ENCODE measurements at regions not wholly inside any gene's neighbourhood (a gene's known extent, or its start where the extent isn't known, plus 50 kb on each side); places are given as distances from the start of the nearest gene placed in this dataset.

GRCh38 chr12:13697973-13698372 is 283.4 kb downstream of the GRIN2B start:
- FAIRE-seq (no peak), DNase-seq (ENCODE audit: low spot score in 2 of 2) (no peak)

DNA sequence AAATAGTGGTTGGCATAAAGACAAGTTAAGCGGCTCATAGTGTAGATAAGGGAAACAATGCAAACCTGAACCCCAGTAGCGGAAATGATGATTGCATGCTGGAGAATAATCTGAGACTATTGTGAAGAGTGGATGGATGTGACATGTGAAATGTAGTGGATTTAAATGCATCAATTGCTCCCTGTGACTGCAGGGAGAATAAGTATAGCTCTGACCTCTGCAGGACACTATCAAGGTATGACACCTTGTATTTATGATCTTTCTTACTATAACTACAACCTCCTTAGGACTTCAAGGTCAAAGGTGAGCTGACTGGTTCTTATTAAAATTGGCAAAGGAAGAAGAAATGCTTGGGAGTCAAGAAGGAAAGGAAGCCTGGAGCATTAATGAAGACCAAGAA is 285.6 kb downstream of the GRIN2B start:
- FAIRE-seq (no peak), DNase-seq (ENCODE audit: low spot score in 2 of 2) (no peak)

DNA sequence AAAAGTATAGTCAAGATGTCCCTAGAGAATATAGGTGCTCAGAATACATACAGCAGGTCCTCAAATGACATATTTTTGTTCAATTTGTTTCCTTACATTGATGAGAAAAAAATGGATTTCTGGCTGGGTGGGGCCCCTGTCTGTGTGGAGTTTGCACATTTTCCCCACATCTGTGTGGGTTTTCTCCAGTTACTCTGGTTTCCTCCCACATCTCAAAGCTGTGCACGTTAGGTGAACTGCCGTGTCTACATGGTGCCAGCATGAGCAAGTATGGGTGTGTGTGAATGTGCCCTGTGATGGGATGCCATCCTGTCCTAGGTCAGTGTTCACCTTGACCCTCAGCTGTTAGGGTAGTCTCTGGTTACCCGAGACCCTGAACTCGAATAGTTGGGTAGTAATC is 289.1 kb downstream of the GRIN2B start:
- DNase-seq (ENCODE audit: low spot score in 2 of 2) = no peak
- FAIRE-seq = no peak

DNA sequence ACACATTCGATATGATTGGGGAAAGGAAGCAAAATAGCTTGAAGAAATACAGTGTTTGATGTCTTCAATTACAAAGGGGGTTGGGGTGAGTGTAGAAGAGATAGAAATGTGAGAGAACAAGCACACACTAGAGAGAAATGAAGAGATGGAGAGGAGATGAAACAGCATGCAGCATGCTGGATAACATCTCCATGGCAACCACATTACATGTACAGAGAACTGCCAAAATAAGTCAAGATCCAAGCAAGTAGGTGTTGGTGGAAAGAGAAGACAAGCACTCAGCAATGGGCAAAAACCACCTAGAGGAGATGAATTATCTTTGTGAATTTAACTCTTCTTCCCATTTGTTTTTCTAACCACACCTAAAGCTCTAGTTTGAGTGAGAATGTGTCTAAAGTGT is 289.8 kb downstream of the GRIN2B start:
- FAIRE-seq (no peak), DNase-seq (ENCODE audit: low spot score in 2 of 2) (no peak)

DNA sequence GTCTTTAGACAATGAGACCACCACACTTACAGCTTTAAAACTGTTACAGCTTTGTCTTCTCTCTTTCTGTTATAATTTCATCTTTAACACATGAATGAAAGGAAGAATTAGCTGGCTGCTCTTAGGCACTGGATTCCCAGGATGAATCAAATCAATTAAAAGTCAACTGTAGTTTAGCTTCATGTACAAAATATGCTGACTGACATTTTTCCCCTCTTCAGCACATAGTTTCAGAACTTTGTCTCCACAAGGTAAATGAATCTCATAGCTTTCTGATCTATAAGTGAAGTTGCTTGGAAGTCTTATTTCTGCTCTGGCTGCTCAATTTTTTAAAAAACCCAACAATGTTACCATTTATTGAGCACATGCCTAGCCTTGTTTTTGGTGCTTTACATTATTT is 293.8 kb downstream of the GRIN2B start:
- no peak for DNase-seq (ENCODE audit: low spot score in 2 of 2)
- no peak for FAIRE-seq

DNA sequence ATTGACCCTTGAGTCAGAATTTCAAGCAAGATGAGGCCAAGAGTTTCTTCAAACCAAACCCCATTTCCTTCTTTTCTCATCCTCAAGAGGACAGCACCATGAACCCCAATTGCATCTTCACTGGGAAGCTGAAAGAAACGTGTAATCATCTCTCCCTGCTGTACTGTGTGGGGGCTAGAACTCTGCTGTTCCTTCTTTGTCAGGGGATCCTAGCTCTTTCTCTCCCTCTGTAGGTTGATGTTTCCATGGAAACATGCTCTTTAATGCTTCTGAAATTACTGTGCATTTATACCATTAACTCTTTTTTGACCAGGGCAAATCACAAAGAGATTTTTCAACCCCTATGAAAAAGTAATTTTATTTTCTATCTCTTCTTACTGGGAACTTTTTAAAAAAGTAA is 295.1 kb downstream of the GRIN2B start:
- FAIRE-seq = no peak
- DNase-seq (ENCODE audit: low spot score in 2 of 2) = no peak

DNA sequence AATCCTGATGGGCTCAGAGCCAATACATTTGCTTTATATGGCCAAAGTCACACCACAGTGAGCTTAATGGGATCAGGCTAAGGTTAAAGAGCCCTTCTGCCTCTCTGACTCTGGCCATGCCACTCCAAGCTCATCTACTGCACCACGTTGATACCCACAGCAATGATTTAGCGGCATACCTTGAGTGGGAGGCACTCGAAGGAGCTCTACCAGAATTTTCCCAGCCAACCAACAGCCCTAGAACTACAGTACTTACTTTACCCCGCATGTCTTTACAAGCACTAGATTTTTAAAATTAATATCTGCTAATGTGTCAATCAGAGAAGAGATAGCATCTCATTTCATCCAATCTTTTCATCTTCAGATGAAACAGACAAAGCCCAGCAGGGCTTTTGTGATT is 300.5 kb downstream of the GRIN2B start:
- no peak for DNase-seq (ENCODE audit: low spot score in 2 of 2)
- FAIRE-seq = no peak

DNA sequence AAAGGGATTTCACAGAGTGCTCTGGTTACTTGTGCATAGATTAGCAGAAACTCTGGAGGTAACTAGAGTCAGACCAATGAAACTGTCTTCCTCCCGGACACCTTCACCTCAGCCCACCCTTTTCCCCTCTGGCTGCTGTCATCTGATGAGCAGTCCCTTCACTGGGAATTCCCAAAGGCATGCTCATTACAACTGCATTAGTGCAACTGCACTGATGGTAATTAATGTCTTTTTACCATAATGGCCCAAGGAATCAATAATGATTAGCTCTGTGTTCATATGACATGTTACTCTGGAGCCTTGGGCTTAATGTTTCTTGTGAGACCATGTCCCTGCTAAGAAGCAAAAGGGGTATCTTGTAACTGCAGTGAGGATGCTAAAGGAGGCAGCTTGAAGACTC is 304.5 kb downstream of the GRIN2B start:
- FAIRE-seq (no peak), DNase-seq (ENCODE audit: low spot score in 2 of 2) (no peak)

- DNase-seq (ENCODE audit: low spot score in 2 of 2) = no peak
- no peak for FAIRE-seq
Measured at GRCh38 chr12:13670285-13670866, 311.0 kb downstream of the GRIN2B start.

DNA sequence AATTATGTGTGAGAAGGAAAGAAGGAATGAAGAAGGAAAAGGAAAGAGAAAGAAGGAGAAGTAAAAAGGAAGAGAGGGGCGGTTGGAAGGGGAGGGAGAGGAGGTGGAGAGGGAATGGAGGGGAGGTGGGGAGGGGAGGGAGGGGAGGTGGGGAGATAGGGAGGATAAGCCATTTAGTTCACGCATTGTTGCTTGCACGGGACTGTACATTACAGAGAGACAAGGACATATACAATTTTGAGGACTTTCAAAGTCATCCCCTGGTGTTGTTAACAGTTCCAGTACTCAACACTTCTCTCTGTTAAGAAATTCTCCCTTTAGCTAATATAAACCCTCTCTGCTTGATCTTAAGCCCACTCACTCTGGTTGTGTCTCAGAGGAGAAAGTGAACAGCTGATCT is 312.5 kb downstream of the GRIN2B start:
- DNase-seq (ENCODE audit: low spot score in 2 of 2) = no peak
- FAIRE-seq = no peak

DNA sequence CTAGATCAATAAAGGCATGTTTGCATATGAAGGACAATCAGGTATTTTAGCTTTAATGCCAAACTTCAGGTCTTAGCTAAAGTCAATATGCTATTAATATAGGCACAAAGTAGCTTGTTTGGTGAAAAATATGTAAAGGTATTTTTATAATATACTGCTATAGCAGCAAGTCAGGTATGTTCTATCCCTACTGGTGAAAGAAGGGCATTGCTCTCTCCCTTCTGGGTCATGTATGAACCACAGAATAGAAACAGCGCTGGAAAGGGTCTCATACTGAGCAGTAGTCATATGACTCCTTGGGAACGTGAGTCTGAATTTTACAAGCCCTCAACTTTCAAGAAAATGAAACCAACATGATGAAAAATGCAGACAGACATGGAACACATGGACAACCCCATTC is 314.6 kb downstream of the GRIN2B start:
- FAIRE-seq = no peak
- no peak for DNase-seq (ENCODE audit: low spot score in 2 of 2)

DNA sequence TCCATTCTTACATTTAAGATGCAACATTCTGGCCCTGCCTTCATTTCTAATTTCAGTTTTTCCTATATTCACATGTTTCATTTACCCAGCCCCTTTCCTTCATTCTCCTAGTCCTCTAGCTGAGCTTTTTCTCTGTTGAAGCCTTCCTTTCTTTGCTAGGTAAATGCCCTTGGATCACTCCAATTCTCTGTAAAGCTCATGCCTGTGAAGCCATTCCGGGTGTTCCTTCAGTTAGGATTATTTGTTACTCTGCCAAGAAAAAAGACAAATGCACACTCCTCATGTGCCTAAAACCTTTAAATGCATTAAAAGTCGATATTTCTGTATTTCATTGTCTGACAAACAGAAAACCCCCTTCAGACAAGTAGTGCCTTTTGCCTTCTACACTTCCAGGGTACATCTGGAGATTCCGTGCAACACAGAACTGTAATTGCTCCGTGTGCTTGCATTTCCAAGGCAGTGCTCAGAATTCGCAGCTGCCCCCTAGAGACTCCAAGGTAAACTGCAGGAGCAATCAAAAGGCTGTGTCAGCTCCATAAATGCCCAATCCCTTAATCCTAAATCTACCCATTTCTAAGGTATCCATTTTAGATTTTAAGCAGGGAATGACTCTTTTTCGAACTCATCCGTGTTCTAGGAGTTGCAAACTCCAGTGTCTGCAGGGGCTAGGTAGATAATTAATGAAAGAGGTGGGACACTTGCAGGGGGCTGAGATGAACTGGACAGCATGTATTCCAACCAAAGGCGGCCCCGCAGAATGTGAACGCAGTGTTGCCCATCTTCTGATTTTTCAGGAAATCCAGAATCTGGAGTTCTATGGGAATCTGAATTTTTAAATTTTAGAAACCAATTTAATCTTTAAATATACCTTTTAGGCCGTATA is 320.2 kb downstream of the GRIN2B start:
- peak; percentile 1 to 15 for DNase-seq (ENCODE audit: low spot score in 2 of 2)
- FAIRE-seq = peak; percentile 15

DNA sequence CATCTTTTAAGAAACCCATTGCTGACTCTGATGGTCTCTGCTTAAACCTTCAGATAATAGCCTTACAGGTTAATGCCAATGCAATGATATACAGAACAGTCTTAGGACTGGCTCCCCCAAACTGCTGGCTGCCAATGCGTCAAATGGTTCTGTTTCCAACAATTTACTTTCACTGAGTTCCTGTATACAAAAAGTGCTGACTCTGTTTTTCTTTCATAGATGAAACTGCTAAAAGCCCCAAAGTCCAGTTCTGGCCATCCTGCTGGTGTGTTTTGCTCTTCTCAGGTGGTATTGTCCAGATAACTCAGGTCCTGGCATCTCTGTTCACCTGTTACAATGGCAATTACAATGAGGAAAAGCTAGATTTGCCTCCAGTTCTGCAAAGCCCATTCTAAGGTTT is 326.9 kb downstream of the GRIN2B start:
- DNase-seq (ENCODE audit: low spot score in 2 of 2) = no peak
- no peak for FAIRE-seq

GRCh38 chr12:13652105-13652504 is 329.3 kb downstream of the GRIN2B start:
- DNase-seq (ENCODE audit: low spot score in 2 of 2) (no peak), FAIRE-seq (no peak)

- FAIRE-seq = no peak
Measured at GRCh38 chr12:13635709-13636108, 345.7 kb downstream of the GRIN2B start.

GRCh38 chr12:13631873-13632272 is 349.5 kb downstream of the GRIN2B start:
- FAIRE-seq (no peak), DNase-seq (ENCODE audit: low spot score in 2 of 2) (no peak)

More at GRCh38 chr12:13635709-13636108, 345.7 kb downstream of the GRIN2B start:
- no peak for DNase-seq (ENCODE audit: low spot score in 2 of 2)

- FAIRE-seq = no peak
- DNase-seq (ENCODE audit: low spot score in 2 of 2) = no peak
Measured at GRCh38 chr12:13630354-13630753, 351.0 kb downstream of the GRIN2B start.

- no peak for FAIRE-seq
- DNase-seq (ENCODE audit: low spot score in 2 of 2) = no peak
Measured at GRCh38 chr12:13628067-13628466, 353.3 kb downstream of the GRIN2B start.

GRCh38 chr12:13627536-13627935 is 353.9 kb downstream of the GRIN2B start:
- no peak for FAIRE-seq
- no peak for DNase-seq (ENCODE audit: low spot score in 2 of 2)

- FAIRE-seq (no peak), DNase-seq (ENCODE audit: low spot score in 2 of 2) (no peak)
Measured at GRCh38 chr12:13613297-13613696, 368.1 kb downstream of the GRIN2B start.

DNA sequence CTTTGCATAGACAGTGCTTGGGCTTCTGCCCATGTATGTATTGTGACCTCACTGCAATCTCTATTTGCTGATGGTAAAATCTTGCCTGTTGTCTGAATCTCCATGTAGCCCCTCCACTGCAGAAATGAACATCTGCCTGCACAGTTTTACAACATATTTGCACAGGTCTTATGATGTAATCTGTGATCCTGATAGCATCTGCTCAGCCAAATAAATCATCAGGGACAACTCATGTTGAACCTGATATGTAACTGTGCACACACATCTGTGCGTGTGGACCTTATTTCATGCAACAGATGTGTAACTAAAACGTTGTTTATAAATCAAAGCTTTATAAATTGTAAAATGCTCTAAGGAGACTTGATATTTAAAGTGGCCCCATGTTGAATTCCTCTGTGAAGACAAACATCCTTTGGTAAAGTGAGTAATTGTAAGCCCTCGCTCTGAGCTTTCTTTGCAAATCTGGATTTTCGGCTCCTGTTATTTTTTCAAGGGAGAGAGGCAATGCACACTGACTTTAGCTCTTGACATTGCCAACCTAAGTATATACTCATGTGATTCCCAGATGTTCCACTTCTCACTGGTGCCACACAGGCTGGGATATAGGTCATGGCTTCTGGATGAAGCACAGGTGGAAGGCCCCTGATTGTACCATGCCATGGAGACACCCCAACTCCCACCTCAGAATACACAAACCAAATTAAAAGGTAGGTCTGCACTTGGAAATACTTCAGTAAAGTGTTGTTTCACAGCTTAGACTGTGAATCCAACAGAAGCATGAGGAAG is 371.3 kb downstream of the GRIN2B start:
- no peak for FAIRE-seq
- no peak for DNase-seq (ENCODE audit: low spot score in 2 of 2)

All from frontal cortex (tissue), 3 donors.